LNCaP clone FGC (cell line): ENCODE measurements at regions not wholly inside any gene's neighbourhood (a gene's known extent, or its start where the extent isn't known, plus 50 kb on each side); places are given as distances from the start of the nearest gene placed in this dataset.

Experiments
- DNase-seq: peaks from one replicate; pipeline ENCODE4 v3.0.0-alpha.2; 2011; ENCODE audit warnings: low read depth
- H3K4me3 ChIP-seq: 2 replicates; pipeline ENCODE4 v1.5.1; 2011; ENCODE audit warnings: mild to moderate bottlenecking, low read depth, low read length, control low read depth
- CTCF ChIP-seq: IDR thresholded peaks from 2 replicates; pipeline ENCODE4 v1.5.1; 2012; ENCODE audit warnings: mild to moderate bottlenecking; ENCODE audit not compliant: control insufficient read depth, insufficient read depth; ENCODE audit errors: extremely low read depth

GRCh38 chr1:25033030-25033827, 103.2 kb upstream of the RUNX3 start:
- no peak for TF ChIP-seq CTCF
- no peak overlapping the region for H3K4me3 ChIP-seq
- DNase-seq, result no peak

GRCh38 chr1:25031966-25032667, 102.0 kb upstream of the RUNX3 start:
- DNase-seq, result peak; percentile 96
- H3K4me3 ChIP-seq, result no peak overlapping the region
- TF ChIP-seq CTCF, result peak; percentile 26; the same call in 1 of the 2 replicates

- H3K4me3 ChIP-seq, result no peak overlapping the region
- no peak for TF ChIP-seq CTCF
- DNase-seq, result no peak
Measured at GRCh38 chr1:25031601-25031965, 101.5 kb upstream of the RUNX3 start.

GRCh38 chr1:25030674-25031589, 100.9 kb upstream of the RUNX3 start:
- no peak for TF ChIP-seq CTCF
- DNase-seq, result no peak
- H3K4me3 ChIP-seq, result no peak overlapping the region

GRCh38 chr1:25030012-25030411, 99.9 kb upstream of the RUNX3 start:
- no peak for TF ChIP-seq CTCF
- no peak overlapping the region for H3K4me3 ChIP-seq
- DNase-seq, result no peak

- DNase-seq, result no peak
- no peak for TF ChIP-seq CTCF
- H3K4me3 ChIP-seq, result no peak overlapping the region
Measured at GRCh38 chr1:25028907-25029599, 99.0 kb upstream of the RUNX3 start.
